ENCODE measurements at regions not wholly inside any gene's neighbourhood (a gene's known extent, or its start where the extent isn't known, plus 50 kb on each side); places are given as distances from the start of the nearest gene placed in this dataset.
A peak's percentile ranks its signal among the peaks of the same experiment; 100 is the strongest.

DNA sequence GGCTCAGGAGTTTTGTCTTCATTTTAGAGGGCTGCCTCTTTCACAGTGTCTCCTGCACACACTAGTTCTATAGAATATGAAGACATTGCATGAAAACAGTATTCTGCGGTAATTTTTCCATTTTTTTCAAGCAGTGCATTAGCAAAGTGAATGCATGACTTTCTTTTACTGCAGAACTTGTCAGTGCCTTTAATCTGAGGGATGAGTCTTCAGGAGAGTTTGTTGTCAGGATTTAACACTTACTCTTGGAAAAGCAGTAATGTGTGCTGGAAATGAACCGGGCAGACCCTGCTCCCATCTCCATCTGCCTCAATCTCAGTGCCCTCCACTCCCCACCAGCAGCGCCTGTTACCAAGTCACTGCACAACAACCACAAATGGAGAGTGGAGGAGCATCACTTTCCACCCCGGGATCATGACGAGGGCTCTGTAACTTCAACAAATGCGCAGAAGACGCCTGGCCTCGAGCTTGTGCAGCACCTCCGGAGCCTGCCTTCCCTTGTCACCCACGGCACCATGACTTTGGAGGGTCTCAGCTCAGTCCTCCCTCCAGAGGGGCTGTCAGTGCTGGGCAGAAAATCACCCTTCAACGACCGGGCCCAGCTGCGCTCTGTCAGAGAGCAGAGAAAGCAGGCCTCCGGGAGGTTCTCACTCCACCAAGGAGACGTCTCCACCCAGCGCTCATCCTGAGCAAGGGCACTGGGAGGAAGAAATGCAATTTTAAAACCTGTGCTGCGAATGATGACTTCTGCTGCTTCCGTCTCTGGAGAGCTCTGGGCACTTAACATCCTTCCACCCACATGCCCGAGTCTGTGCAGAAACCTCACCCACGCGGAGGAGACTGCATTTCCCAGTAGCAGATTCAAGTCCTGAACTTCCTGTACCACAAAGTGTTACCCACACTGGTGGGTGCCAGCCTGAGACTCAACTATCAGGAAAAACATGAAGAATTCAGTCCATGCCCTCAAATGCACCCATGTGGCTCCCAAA is 255.7 kb downstream of the ADGRD1 start:
- TF ChIP-seq YY1 (IDR thresholded peaks at IDR 0.05; ENCODE audit: borderline replicate concordance in 1 of 3, control insufficient read depth in 1 of 3, extremely low read depth in 1 of 3, insufficient read depth in 3 of 3, insufficient read length in 1 of 3, insufficient replicate concordance in 2 of 3, low read depth in 1 of 3, low read length in 2 of 3) (no peak), TRIM28 (IDR thresholded peaks at IDR 0.05) (no peak), MCM5 (IDR thresholded peaks at IDR 0.05; ENCODE audit: low read depth) (no peak), FOXK1 (CRISPR knock-in tag; IDR thresholded peaks at IDR 0.05; ENCODE audit: borderline replicate concordance) (no peak), POLR3A (IDR thresholded peaks at IDR 0.05; ENCODE audit: borderline replicate concordance, extremely low read depth, insufficient read depth, insufficient read length) (no peak), BHLHE40 (IDR thresholded peaks at IDR 0.05; ENCODE audit: low read length) (no peak), SNRNP70 (optimal IDR thresholded peaks at IDR 0.05; ENCODE audit: low read depth, low read length) (no peak), GATA2 (CRISPR knock-in tag; IDR thresholded peaks at IDR 0.05) (no peak), HDGF (IDR thresholded peaks at IDR 0.05) (no peak), JUNB (CRISPR knock-in tag; conservative IDR thresholded peaks at IDR 0.05) (no peak)
- TF ChIP-seq, protein P1, sequence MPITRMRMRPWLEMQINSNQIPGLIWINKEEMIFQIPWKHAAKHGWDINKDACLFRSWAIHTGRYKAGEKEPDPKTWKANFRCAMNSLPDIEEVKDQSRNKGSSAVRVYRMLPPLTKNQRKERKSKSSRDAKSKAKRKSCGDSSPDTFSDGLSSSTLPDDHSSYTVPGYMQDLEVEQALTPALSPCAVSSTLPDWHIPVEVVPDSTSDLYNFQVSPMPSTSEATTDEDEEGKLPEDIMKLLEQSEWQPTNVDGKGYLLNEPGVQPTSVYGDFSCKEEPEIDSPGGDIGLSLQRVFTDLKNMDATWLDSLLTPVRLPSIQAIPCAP (CRISPR knock-in tag; IDR thresholded peaks at IDR 0.05; ENCODE audit: borderline replicate concordance), result no peak
- TF ChIP-seq, protein P2, sequence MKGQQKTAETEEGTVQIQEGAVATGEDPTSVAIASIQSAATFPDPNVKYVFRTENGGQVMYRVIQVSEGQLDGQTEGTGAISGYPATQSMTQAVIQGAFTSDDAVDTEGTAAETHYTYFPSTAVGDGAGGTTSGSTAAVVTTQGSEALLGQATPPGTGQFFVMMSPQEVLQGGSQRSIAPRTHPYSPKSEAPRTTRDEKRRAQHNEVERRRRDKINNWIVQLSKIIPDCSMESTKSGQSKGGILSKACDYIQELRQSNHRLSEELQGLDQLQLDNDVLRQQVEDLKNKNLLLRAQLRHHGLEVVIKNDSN (CRISPR knock-in tag; IDR thresholded peaks at IDR 0.05), result no peak
- TF ChIP-seq, protein P3, sequence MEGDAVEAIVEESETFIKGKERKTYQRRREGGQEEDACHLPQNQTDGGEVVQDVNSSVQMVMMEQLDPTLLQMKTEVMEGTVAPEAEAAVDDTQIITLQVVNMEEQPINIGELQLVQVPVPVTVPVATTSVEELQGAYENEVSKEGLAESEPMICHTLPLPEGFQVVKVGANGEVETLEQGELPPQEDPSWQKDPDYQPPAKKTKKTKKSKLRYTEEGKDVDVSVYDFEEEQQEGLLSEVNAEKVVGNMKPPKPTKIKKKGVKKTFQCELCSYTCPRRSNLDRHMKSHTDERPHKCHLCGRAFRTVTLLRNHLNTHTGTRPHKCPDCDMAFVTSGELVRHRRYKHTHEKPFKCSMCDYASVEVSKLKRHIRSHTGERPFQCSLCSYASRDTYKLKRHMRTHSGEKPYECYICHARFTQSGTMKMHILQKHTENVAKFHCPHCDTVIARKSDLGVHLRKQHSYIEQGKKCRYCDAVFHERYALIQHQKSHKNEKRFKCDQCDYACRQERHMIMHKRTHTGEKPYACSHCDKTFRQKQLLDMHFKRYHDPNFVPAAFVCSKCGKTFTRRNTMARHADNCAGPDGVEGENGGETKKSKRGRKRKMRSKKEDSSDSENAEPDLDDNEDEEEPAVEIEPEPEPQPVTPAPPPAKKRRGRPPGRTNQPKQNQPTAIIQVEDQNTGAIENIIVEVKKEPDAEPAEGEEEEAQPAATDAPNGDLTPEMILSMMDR (IDR thresholded peaks at IDR 0.05 in 2 of 3, conservative IDR thresholded peaks at IDR 0.05 in 1 of 3; ENCODE audit: insufficient read depth in 2 of 3, low read depth in 1 of 3, low read length in 3 of 3), result peak in 2 of 3 experiments; percentile 8 to 14; a peak in 1 of 6 replicates
